ENCODE measurements at regions not wholly inside any gene's neighbourhood (a gene's known extent, or its start where the extent isn't known, plus 50 kb on each side); places are given as distances from the start of the nearest gene placed in this dataset.

DNA sequence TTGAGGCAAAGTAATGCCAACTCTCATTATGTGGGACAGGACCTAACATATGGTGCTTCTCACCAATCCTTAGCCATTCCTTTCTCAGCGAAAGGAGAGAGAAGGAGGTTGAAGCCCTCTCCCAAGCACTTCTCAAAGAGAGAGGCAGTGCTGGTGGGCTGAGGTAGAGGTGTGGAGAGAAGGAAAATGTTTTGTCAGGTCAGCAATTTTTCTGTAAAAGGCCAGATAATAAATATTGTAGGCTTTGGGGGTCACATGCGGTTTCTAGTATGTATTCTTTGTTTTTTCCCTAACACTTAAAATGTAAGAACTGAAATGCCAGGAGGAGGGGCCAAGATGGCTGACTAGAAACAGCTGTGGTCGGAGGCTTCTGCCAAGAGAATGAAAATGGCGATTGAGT lies 225.0 kb upstream of the NPY start:
- WGBS, 5 donors: 62 to 89% (median 79%) methylated on average over 4 of the region's 4 CpGs
- intact Hi-C loops (cut with DNase I; ENCODE audit: low total_unique reads): no loop called here

GRCh38 chr7:24059775-24060174 lies 224.2 kb upstream of the NPY start:
- peaks cover 0 to 3% (median 0%) of the 10 kb centered on the region in 4 donors for H3K9me3 ChIP-seq
- intact Hi-C loops (cut with DNase I; ENCODE audit: low total_unique reads): no loop called here
- 75 to 96% (median 91%) methylated on average over 11 to 12 of the region's 12 CpGs for WGBS, 5 donors
- H3K27ac ChIP-seq: no peak overlapping the region
- H3K4me3 ChIP-seq: no peak overlapping the region
- H3K4me1 ChIP-seq: no peaks in the 10 kb centered on the region
- H3K27me3 ChIP-seq: no peaks in the 10 kb centered on the region
- H3K36me3 ChIP-seq: no peaks in the 10 kb centered on the region
- TF ChIP-seq EP300 (IDR thresholded peaks at IDR 0.05): no peak
- TF ChIP-seq POLR2A (IDR thresholded peaks at IDR 0.05): no peak
- TF ChIP-seq POLR2AphosphoS5 (IDR thresholded peaks at IDR 0.05): no peak
- TF ChIP-seq, protein P1, sequence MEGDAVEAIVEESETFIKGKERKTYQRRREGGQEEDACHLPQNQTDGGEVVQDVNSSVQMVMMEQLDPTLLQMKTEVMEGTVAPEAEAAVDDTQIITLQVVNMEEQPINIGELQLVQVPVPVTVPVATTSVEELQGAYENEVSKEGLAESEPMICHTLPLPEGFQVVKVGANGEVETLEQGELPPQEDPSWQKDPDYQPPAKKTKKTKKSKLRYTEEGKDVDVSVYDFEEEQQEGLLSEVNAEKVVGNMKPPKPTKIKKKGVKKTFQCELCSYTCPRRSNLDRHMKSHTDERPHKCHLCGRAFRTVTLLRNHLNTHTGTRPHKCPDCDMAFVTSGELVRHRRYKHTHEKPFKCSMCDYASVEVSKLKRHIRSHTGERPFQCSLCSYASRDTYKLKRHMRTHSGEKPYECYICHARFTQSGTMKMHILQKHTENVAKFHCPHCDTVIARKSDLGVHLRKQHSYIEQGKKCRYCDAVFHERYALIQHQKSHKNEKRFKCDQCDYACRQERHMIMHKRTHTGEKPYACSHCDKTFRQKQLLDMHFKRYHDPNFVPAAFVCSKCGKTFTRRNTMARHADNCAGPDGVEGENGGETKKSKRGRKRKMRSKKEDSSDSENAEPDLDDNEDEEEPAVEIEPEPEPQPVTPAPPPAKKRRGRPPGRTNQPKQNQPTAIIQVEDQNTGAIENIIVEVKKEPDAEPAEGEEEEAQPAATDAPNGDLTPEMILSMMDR (IDR thresholded peaks at IDR 0.05): no peak
- DNase-seq: no peak

More for the DNA sequence above, 225.0 kb upstream of the NPY start:
- TF ChIP-seq EP300 (IDR thresholded peaks at IDR 0.05) (no peak), POLR2AphosphoS5 (IDR thresholded peaks at IDR 0.05) (no peak), POLR2A (IDR thresholded peaks at IDR 0.05) (no peak)
- TF ChIP-seq, protein P1 (IDR thresholded peaks at IDR 0.05): no peak
- Histone ChIP-seq H3K9me3 (peaks cover 0 to 3% (median 0%) of the 10 kb centered on the region in 4 donors), H3K36me3 (no peaks in the 10 kb centered on the region), H3K4me1 (no peaks in the 10 kb centered on the region), H3K27me3 (no peaks in the 10 kb centered on the region), H3K4me3 (no peak overlapping the region), H3K27ac (no peak overlapping the region)
- DNase-seq: no peak

DNA sequence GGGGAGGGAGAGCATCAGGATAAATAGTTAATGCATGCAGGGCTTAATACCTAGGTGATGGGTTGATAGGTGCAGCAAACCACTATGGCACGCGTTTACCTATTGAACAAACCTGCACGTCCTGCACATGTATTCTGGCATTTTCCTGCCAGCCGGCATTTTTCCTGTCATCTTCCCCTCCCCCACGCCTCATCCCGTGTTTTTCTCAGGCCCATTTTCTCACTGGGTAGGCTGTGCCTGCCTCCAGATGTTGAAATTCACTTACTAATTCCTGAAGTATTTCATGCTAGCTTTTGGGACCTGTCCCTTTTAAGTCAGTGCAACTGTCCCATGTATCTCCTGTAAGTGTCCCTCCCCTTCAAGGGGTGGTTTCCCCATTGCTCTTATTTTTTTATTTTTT lies 220.3 kb upstream of the NPY start:
- no peak overlapping the region for H3K4me3 ChIP-seq
- no peaks in the 10 kb centered on the region for H3K27me3 ChIP-seq
- intact Hi-C loops (cut with DNase I; ENCODE audit: low total_unique reads): no loop called here
- no peak overlapping the region for H3K27ac ChIP-seq
- peaks cover 0 to 3% (median 0%) of the 10 kb centered on the region in 4 donors for H3K9me3 ChIP-seq
- no peaks in the 10 kb centered on the region for H3K36me3 ChIP-seq
- no peak for TF ChIP-seq POLR2A (IDR thresholded peaks at IDR 0.05)
- no peak for TF ChIP-seq POLR2AphosphoS5 (IDR thresholded peaks at IDR 0.05)
- no peak for TF ChIP-seq EP300 (IDR thresholded peaks at IDR 0.05)
- TF ChIP-seq, protein P1 (IDR thresholded peaks at IDR 0.05): no peak
- WGBS, 5 donors: 83 to 92% (median 91%) methylated on average over 6 of the region's 6 CpGs
- H3K4me1 ChIP-seq: no peaks in the 10 kb centered on the region
- no peak for DNase-seq

GRCh38 chr7:24069751-24070150 lies 214.2 kb upstream of the NPY start:
- no peak overlapping the region for H3K27ac ChIP-seq
- DNase-seq: no peak
- peaks cover 0 to 5% (median 0%) of the 10 kb centered on the region in 4 donors for H3K4me1 ChIP-seq
- intact Hi-C loops (cut with DNase I; ENCODE audit: low total_unique reads): no loop called here
- no peaks in the 10 kb centered on the region for H3K27me3 ChIP-seq
- H3K9me3 ChIP-seq: no peaks in the 10 kb centered on the region
- TF ChIP-seq POLR2AphosphoS5 (IDR thresholded peaks at IDR 0.05): no peak
- no peak for TF ChIP-seq EP300 (IDR thresholded peaks at IDR 0.05)
- no peak for TF ChIP-seq POLR2A (IDR thresholded peaks at IDR 0.05)
- TF ChIP-seq, protein P1 (IDR thresholded peaks at IDR 0.05): no peak
- no peaks in the 10 kb centered on the region for H3K36me3 ChIP-seq
- no peak overlapping the region for H3K4me3 ChIP-seq
- WGBS, 5 donors: 85 to 92% (median 89%) methylated on average over 3 of the region's 3 CpGs
